GM21381 (cell line): ENCODE measurements at regions not wholly inside any gene's neighbourhood (a gene's known extent, or its start where the extent isn't known, plus 50 kb on each side); places are given as distances from the start of the nearest gene placed in this dataset.
"Not testable (repeated sequence)": the region's sequence is repeated elsewhere in the genome, so short reads cannot be mapped to it uniquely, and the experiment has no call there.

Experiments used
- ATAC-seq: cut with Tn5 transposase; IDR thresholded peaks from one replicate; pipeline ENCODE4 v1.9.1; 2021; ENCODE audit warnings: mild to moderate bottlenecking, moderate library complexity; ENCODE audit not compliant: unreplicated experiment

- no peak for ATAC-seq
Observed at GRCh38 chr7:156590212-156590611, 50.4 kb upstream of the RNF32 start.

GRCh38 chr7:156589808-156590207 lies 50.8 kb upstream of the RNF32 start:
- ATAC-seq = no peak

- ATAC-seq = no peak
Observed at GRCh38 chr7:156585926-156586325, 54.6 kb upstream of the RNF32 start.

- ATAC-seq = no peak
Observed at GRCh38 chr7:156585025-156585648, 55.4 kb upstream of the RNF32 start.

- ATAC-seq = no peak
Observed at GRCh38 chr7:156582591-156583123, 57.9 kb upstream of the RNF32 start.

GRCh38 chr7:156580036-156580435 lies 60.5 kb upstream of the RNF32 start:
- ATAC-seq = no peak

- no peak for ATAC-seq
Observed at GRCh38 chr7:156579566-156579965, 61.0 kb upstream of the RNF32 start.

- no peak for ATAC-seq
Observed at GRCh38 chr7:156578978-156579430, 61.6 kb upstream of the RNF32 start.

- ATAC-seq = no peak
Observed at GRCh38 chr7:156578578-156578940, 62.0 kb upstream of the RNF32 start.

GRCh38 chr7:156577645-156578577 lies 62.7 kb upstream of the RNF32 start:
- no peak for ATAC-seq

- ATAC-seq = no peak
Observed at GRCh38 chr7:156576216-156577058, 64.1 kb upstream of the RNF32 start.

- ATAC-seq = no peak
Observed at GRCh38 chr7:156568258-156568657, 72.3 kb upstream of the RNF32 start.

GRCh38 chr7:156566812-156567549 lies 73.6 kb upstream of the RNF32 start:
- ATAC-seq = no peak

- ATAC-seq = not testable (repeated sequence)
Observed at GRCh38 chr7:156565002-156565401, 75.6 kb upstream of the RNF32 start.

GRCh38 chr7:156560696-156561095 lies 79.9 kb upstream of the RNF32 start:
- no peak for ATAC-seq

GRCh38 chr7:156560075-156560474 lies 80.5 kb upstream of the RNF32 start:
- ATAC-seq = no peak

- ATAC-seq = no peak
Observed at GRCh38 chr7:156559001-156559400, 81.6 kb upstream of the RNF32 start.

GRCh38 chr7:156558198-156558597 lies 82.4 kb upstream of the RNF32 start:
- ATAC-seq = no peak

GRCh38 chr7:156556083-156556482 lies 84.5 kb upstream of the RNF32 start:
- no peak for ATAC-seq

GRCh38 chr7:156554488-156554887 lies 86.1 kb upstream of the RNF32 start:
- ATAC-seq = no peak
